ENCODE measurements at regions not wholly inside any gene's neighbourhood (a gene's known extent, or its start where the extent isn't known, plus 50 kb on each side); places are given as distances from the start of the nearest gene placed in this dataset.

- DNase-seq (ENCODE audit: low spot score) (no peak), ATAC-seq (ENCODE audit: low FRiP score) (no peak)
- TF ChIP-seq CTCF (IDR thresholded peaks at IDR 0.05) = no peak
Observed at GRCh38 chr7:115734641-115735040, 295.9 kb downstream of the TFEC start.

- DNase-seq (ENCODE audit: low spot score) (no peak), ATAC-seq (ENCODE audit: low FRiP score) (no peak)
- TF ChIP-seq CTCF (IDR thresholded peaks at IDR 0.05) = no peak
Observed at GRCh38 chr7:115731796-115732471, 298.6 kb downstream of the TFEC start.

GRCh38 chr7:115728518-115728917 lies 302.0 kb downstream of the TFEC start:
- no peak for ATAC-seq (ENCODE audit: low FRiP score)
- no peak for DNase-seq (ENCODE audit: low spot score)
- no peak for TF ChIP-seq CTCF (IDR thresholded peaks at IDR 0.05)

GRCh38 chr7:115724400-115725056 lies 306.0 kb downstream of the TFEC start:
- ATAC-seq (ENCODE audit: low FRiP score) (no peak), DNase-seq (ENCODE audit: low spot score) (no peak)
- TF ChIP-seq CTCF (IDR thresholded peaks at IDR 0.05) = no peak

- no peak for TF ChIP-seq CTCF (IDR thresholded peaks at IDR 0.05)
- ATAC-seq (ENCODE audit: low FRiP score) (no peak), DNase-seq (ENCODE audit: low spot score) (no peak)
Observed at GRCh38 chr7:115722302-115722977, 308.1 kb downstream of the TFEC start.

GRCh38 chr7:115721293-115722217 lies 309.0 kb downstream of the TFEC start:
- no peak for TF ChIP-seq CTCF (IDR thresholded peaks at IDR 0.05)
- DNase-seq (ENCODE audit: low spot score) = no peak
- ATAC-seq (ENCODE audit: low FRiP score) = no peak

All from omental fat pad (tissue), 3 donors.